ENCODE measurements at regions not wholly inside any gene's neighbourhood (a gene's known extent, or its start where the extent isn't known, plus 50 kb on each side); places are given as distances from the start of the nearest gene placed in this dataset.

- TF ChIP-seq ZBTB11 (CRISPR knock-in tag; IDR thresholded peaks at IDR 0.05), result no peak
- TF ChIP-seq USF2 (IDR thresholded peaks at IDR 0.05; ENCODE audit: borderline replicate concordance, low read depth, low read length), result no peak
Observed at GRCh38 chr1:168414914-168415313, 128.9 kb downstream of the XCL2 start.

Measured in GM12878 (cell line).